Urinary bladder (tissue), 3 donors: ENCODE measurements at regions not wholly inside any gene's neighbourhood (a gene's known extent, or its start where the extent isn't known, plus 50 kb on each side); places are given as distances from the start of the nearest gene placed in this dataset.

Experiments used
- DNase-seq: peaks from one replicate; pipeline ENCODE4 v3.0.0-alpha.2; 2015; ENCODE audit errors: extremely low spot score
- H3K27ac ChIP-seq: one replicate; pipeline ENCODE4 v1.5.1; 2013; ENCODE audit warnings: low read depth, mild to moderate bottlenecking, moderate library complexity
- H3K36me3 ChIP-seq: one replicate; pipeline ENCODE4 v1.6.1; 2013; ENCODE audit warnings: mild to moderate bottlenecking, moderate library complexity; ENCODE audit not compliant: insufficient read depth
- H3K4me1 ChIP-seq: one replicate; pipeline ENCODE4 v1.6.1; 2013; ENCODE audit warnings: mild to moderate bottlenecking, moderate library complexity; ENCODE audit not compliant: insufficient read depth
- H3K4me3 ChIP-seq: one replicate; pipeline ENCODE4 v1.5.1; 2013; ENCODE audit warnings: low read depth, low read length
- WGBS: extraction: QIAGEN DNeasy Blood & Tissue Kit; methylation state at CpG from one replicate; pipeline ENCODE4 v1.1.7; 2013; 5-methylcytosine and 5-hydroxymethylcytosine counted together
- donor health status: healthy with polysubstance abuse.
- donor health status: healthy.

- no peak overlapping the region for H3K27ac ChIP-seq
- WGBS: 69% methylated on average over 1 of the region's 1 CpG
- H3K36me3 ChIP-seq: no peaks in the 10 kb centered on the region
- no peak for DNase-seq
- H3K4me1 ChIP-seq: no peaks in the 10 kb centered on the region
- no peak overlapping the region for H3K4me3 ChIP-seq
Observed at GRCh38 chr5:123856766-123857165, 344.8 kb downstream of the CSNK1G3 start.

- DNase-seq: no peak
- no peak overlapping the region for H3K4me3 ChIP-seq
- no peaks in the 10 kb centered on the region for H3K36me3 ChIP-seq
- no peak overlapping the region for H3K27ac ChIP-seq
- no peaks in the 10 kb centered on the region for H3K4me1 ChIP-seq
Observed at GRCh38 chr5:123855609-123856008, 343.6 kb downstream of the CSNK1G3 start.

GRCh38 chr5:123845356-123846100 is 333.6 kb downstream of the CSNK1G3 start:
- Histone ChIP-seq H3K4me1 (no peaks in the 10 kb centered on the region), H3K36me3 (no peaks in the 10 kb centered on the region), H3K4me3 (no peak overlapping the region), H3K27ac (no peak overlapping the region)
- no peak for DNase-seq
- WGBS: 95% methylated on average over 6 of the region's 6 CpGs

- no peaks in the 10 kb centered on the region for H3K4me1 ChIP-seq
- H3K36me3 ChIP-seq: no peaks in the 10 kb centered on the region
- H3K27ac ChIP-seq: no peak overlapping the region
- H3K4me3 ChIP-seq: no peak overlapping the region
- 65% methylated on average over 1 of the region's 1 CpG for WGBS
- DNase-seq: no peak
Observed at GRCh38 chr5:123844873-123845272, 332.9 kb downstream of the CSNK1G3 start.

- no peaks in the 10 kb centered on the region for H3K4me1 ChIP-seq
- DNase-seq: no peak
- H3K36me3 ChIP-seq: no peaks in the 10 kb centered on the region
- no peak overlapping the region for H3K27ac ChIP-seq
- no peak overlapping the region for H3K4me3 ChIP-seq
- WGBS: 63% methylated on average over 4 of the region's 4 CpGs
Observed at GRCh38 chr5:123835421-123835820, 323.4 kb downstream of the CSNK1G3 start.

GRCh38 chr5:123830575-123830974 is 318.6 kb downstream of the CSNK1G3 start:
- H3K4me3 ChIP-seq: no peak overlapping the region
- H3K36me3 ChIP-seq: no peaks in the 10 kb centered on the region
- H3K27ac ChIP-seq: no peak overlapping the region
- H3K4me1 ChIP-seq: no peaks in the 10 kb centered on the region
- 94% methylated on average over 2 of the region's 2 CpGs for WGBS
- no peak for DNase-seq

- no peak overlapping the region for H3K4me3 ChIP-seq
- no peak for DNase-seq
- H3K27ac ChIP-seq: no peak overlapping the region
- H3K36me3 ChIP-seq: no peaks in the 10 kb centered on the region
- WGBS: 95% methylated on average over 2 of the region's 2 CpGs
- no peaks in the 10 kb centered on the region for H3K4me1 ChIP-seq
Observed at GRCh38 chr5:123827811-123828210, 315.8 kb downstream of the CSNK1G3 start.

- 86% methylated on average over 4 of the region's 4 CpGs for WGBS
- Histone ChIP-seq H3K4me3 (no peak overlapping the region), H3K27ac (no peak overlapping the region), H3K4me1 (no peaks in the 10 kb centered on the region), H3K36me3 (no peaks in the 10 kb centered on the region)
- no peak for DNase-seq
Observed at GRCh38 chr5:123819833-123820232, 307.9 kb downstream of the CSNK1G3 start.

- Histone ChIP-seq H3K36me3 (no peaks in the 10 kb centered on the region), H3K27ac (no peak overlapping the region), H3K4me3 (no peak overlapping the region), H3K4me1 (no peaks in the 10 kb centered on the region)
- WGBS: 84% methylated on average over 3 of the region's 3 CpGs
- DNase-seq: no peak
Observed at GRCh38 chr5:123819386-123819785, 307.4 kb downstream of the CSNK1G3 start.

- Histone ChIP-seq H3K36me3 (no peaks in the 10 kb centered on the region), H3K4me1 (no peaks in the 10 kb centered on the region), H3K4me3 (no peak overlapping the region), H3K27ac (no peak overlapping the region)
- no peak for DNase-seq
- WGBS: 91% methylated on average over 2 of the region's 2 CpGs
Observed at GRCh38 chr5:123817267-123817666, 305.3 kb downstream of the CSNK1G3 start.

GRCh38 chr5:123814801-123815470 is 303.0 kb downstream of the CSNK1G3 start:
- Histone ChIP-seq H3K36me3 (no peaks in the 10 kb centered on the region), H3K4me1 (no peaks in the 10 kb centered on the region), H3K27ac (no peak overlapping the region), H3K4me3 (no peak overlapping the region)
- DNase-seq: no peak
- 49% methylated on average over 8 of the region's 8 CpGs for WGBS

- WGBS: 68% methylated on average over 10 of the region's 10 CpGs
- no peaks in the 10 kb centered on the region for H3K36me3 ChIP-seq
- no peak overlapping the region for H3K4me3 ChIP-seq
- DNase-seq: peak; percentile 47
- no peaks in the 10 kb centered on the region for H3K4me1 ChIP-seq
- H3K27ac ChIP-seq: no peak overlapping the region
Observed at GRCh38 chr5:123813937-123814624, 302.1 kb downstream of the CSNK1G3 start.

GRCh38 chr5:123813264-123813663 is 301.3 kb downstream of the CSNK1G3 start:
- Histone ChIP-seq H3K27ac (no peak overlapping the region), H3K4me1 (no peaks in the 10 kb centered on the region), H3K4me3 (no peak overlapping the region), H3K36me3 (no peaks in the 10 kb centered on the region)
- 77% methylated on average over 3 of the region's 3 CpGs for whole genome bisulfite sequencing
- DNase-seq: no peak

- Histone ChIP-seq H3K4me1 (no peaks in the 10 kb centered on the region), H3K27ac (no peak overlapping the region), H3K4me3 (no peak overlapping the region), H3K36me3 (no peaks in the 10 kb centered on the region)
- no peak for DNase-seq
- WGBS: 97% methylated on average over 2 of the region's 2 CpGs
Observed at GRCh38 chr5:123811831-123812230, 299.9 kb downstream of the CSNK1G3 start.
